Stomach (tissue), 4 donors: ENCODE measurements at regions not wholly inside any gene's neighbourhood (a gene's known extent, or its start where the extent isn't known, plus 50 kb on each side); places are given as distances from the start of the nearest gene placed in this dataset.

Experiments used
- CTCF ChIP-seq, 7 experiments: fragments of 450-650 bp in 4 of 7; fragments of 200-600 bp in 3 of 7; sonication (generic) in 3 of 7; IDR thresholded peaks; one replicate each; pipeline ENCODE4 v1.5.1; 2016 to 2019; ENCODE audit warnings: antibody characterized with exemption in 7 of 7, control low read depth in 2 of 7, mild to moderate bottlenecking in 1 of 7
- POLR2A ChIP-seq, 4 donors: fragments of 450-650 bp; IDR thresholded peaks; one replicate each; pipeline ENCODE4 v1.6.1; 2016; ENCODE audit warnings: antibody characterized with exemption in 4 of 4, control low read depth in 2 of 4, mild to moderate bottlenecking in 1 of 4, moderate library complexity in 1 of 4

GRCh38 chr11:71321433-71322191, 69.2 kb upstream of the SHANK2 start:
- TF ChIP-seq CTCF (IDR thresholded peaks at IDR 0.05), result no peak
- no peak for TF ChIP-seq POLR2A (IDR thresholded peaks at IDR 0.05)
